ENCODE measurements at regions not wholly inside any gene's neighbourhood (a gene's known extent, or its start where the extent isn't known, plus 50 kb on each side); places are given as distances from the start of the nearest gene placed in this dataset.

GRCh38 chr4:163612762-163613161 lies 118.3 kb downstream of the TMA16 start:
- TF ChIP-seq EZH2 (IDR thresholded peaks at IDR 0.05; ENCODE audit: insufficient read depth, poor library complexity, severe bottlenecking) = no peak
- TF ChIP-seq EZH2phosphoT487 (IDR thresholded peaks at IDR 0.05; ENCODE audit: insufficient read depth, low read depth) = no peak

Data from GM23248 (cell line).